Osteocyte (in vitro differentiated cells): ENCODE measurements at regions not wholly inside any gene's neighbourhood (a gene's known extent, or its start where the extent isn't known, plus 50 kb on each side); places are given as distances from the start of the nearest gene placed in this dataset.

Experiments
- DNase-seq: peaks from one replicate; pipeline ENCODE4 v3.0.0; 2021; ENCODE audit warnings: mixed read lengths; ENCODE audit not compliant: unreplicated experiment; ENCODE audit errors: extremely low spot score
- H3K27ac Mint-ChIP-seq: one replicate; pipeline ENCODE4 v1.8.0; 2021; ENCODE audit warnings: mild to moderate bottlenecking, mixed read lengths; ENCODE audit not compliant: unreplicated experiment
- H3K27me3 Mint-ChIP-seq: one replicate; pipeline ENCODE4 v1.8.0; 2021; ENCODE audit warnings: mixed read lengths; ENCODE audit not compliant: unreplicated experiment
- H3K36me3 Mint-ChIP-seq: one replicate; pipeline ENCODE4 v1.8.0; 2021; ENCODE audit warnings: mixed read lengths; ENCODE audit not compliant: unreplicated experiment
- H3K4me1 Mint-ChIP-seq: one replicate; pipeline ENCODE4 v1.8.0; 2021; ENCODE audit warnings: mixed read lengths; ENCODE audit not compliant: unreplicated experiment
- H3K4me3 Mint-ChIP-seq: one replicate; pipeline ENCODE4 v1.8.0; 2021; ENCODE audit warnings: mild to moderate bottlenecking, moderate library complexity, mixed read lengths; ENCODE audit not compliant: unreplicated experiment
- H3K9me3 Mint-ChIP-seq: one replicate; pipeline ENCODE4 v1.8.0; 2021; ENCODE audit warnings: mixed read lengths; ENCODE audit not compliant: unreplicated experiment
- TF ChIP-seq, protein P1 (sequence below): fragments of 200-600 bp; sonication (generic); IDR thresholded peaks from 2 replicates; pipeline ENCODE4 v1.5.0; 2021; ENCODE audit warnings: antibody characterized with exemption, mild to moderate bottlenecking, moderate library complexity

GRCh38 chr4:102430461-102430910 lies 70.7 kb upstream of the NFKB1 start:
- H3K36me3 Mint-ChIP-seq: no peaks in the 10 kb centered on the region
- H3K27ac Mint-ChIP-seq: peak overlapping the region; percentile 93
- no peak for DNase-seq
- H3K4me3 Mint-ChIP-seq: peak overlapping the region; percentile 94
- H3K9me3 Mint-ChIP-seq: peaks cover 5% of the 10 kb centered on the region
- peaks cover 14% of the 10 kb centered on the region for H3K4me1 Mint-ChIP-seq
- no peaks in the 10 kb centered on the region for H3K27me3 Mint-ChIP-seq
- TF ChIP-seq, protein P1, sequence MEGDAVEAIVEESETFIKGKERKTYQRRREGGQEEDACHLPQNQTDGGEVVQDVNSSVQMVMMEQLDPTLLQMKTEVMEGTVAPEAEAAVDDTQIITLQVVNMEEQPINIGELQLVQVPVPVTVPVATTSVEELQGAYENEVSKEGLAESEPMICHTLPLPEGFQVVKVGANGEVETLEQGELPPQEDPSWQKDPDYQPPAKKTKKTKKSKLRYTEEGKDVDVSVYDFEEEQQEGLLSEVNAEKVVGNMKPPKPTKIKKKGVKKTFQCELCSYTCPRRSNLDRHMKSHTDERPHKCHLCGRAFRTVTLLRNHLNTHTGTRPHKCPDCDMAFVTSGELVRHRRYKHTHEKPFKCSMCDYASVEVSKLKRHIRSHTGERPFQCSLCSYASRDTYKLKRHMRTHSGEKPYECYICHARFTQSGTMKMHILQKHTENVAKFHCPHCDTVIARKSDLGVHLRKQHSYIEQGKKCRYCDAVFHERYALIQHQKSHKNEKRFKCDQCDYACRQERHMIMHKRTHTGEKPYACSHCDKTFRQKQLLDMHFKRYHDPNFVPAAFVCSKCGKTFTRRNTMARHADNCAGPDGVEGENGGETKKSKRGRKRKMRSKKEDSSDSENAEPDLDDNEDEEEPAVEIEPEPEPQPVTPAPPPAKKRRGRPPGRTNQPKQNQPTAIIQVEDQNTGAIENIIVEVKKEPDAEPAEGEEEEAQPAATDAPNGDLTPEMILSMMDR: no peak

DNA sequence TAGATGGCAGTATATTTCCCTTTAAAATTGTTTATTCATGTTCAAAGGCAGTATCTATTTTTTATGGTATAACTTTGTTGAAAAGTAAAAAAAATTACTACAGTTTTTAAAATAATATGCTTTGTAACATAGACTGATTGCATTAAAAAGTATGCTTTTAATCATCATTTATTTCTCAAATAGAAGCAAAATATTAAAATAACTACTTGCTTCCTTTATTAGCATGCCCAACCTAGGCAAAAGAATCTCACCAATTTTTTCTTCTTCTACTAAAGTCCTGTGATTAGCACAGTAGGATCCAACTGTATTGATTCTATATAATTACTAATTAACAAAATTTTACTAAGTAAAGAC lies 69.6 kb upstream of the NFKB1 start:
- no peak for DNase-seq
- Mint-ChIP-seq H3K4me1 (peaks cover 14% of the 10 kb centered on the region), H3K36me3 (no peaks in the 10 kb centered on the region), H3K9me3 (peaks cover 5% of the 10 kb centered on the region), H3K27me3 (no peaks in the 10 kb centered on the region), H3K27ac (no peak overlapping the region), H3K4me3 (peak overlapping the region; percentile 94)
- TF ChIP-seq, protein P1: no peak

DNA sequence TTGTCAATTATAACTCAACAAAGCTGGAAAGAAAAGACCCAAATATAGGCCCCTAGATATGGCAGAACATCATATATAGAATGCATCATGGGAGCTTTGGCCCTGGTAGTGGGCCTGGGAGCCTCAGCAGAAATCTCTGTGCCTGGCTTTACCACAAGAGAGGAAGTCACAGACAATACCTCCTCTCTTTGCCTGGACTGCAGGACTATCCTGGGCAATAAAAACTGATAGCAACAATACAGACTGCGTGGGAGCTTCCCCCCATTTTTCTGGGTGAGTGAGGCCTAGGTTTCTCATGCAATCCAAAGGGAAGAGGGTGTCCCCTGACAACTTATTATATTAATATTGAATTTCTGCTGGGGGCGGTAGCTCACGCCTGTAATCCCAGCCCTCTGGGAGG lies 64.0 kb upstream of the NFKB1 start:
- peaks cover 17% of the 10 kb centered on the region for H3K4me1 Mint-ChIP-seq
- H3K27ac Mint-ChIP-seq: no peak overlapping the region

GRCh38 chr4:102438396-102439235 lies 62.5 kb upstream of the NFKB1 start:
- H3K27me3 Mint-ChIP-seq: no peaks in the 10 kb centered on the region
- H3K9me3 Mint-ChIP-seq: peaks cover 5% of the 10 kb centered on the region
- H3K4me1 Mint-ChIP-seq: peaks cover 17% of the 10 kb centered on the region
- no peaks in the 10 kb centered on the region for H3K36me3 Mint-ChIP-seq
- H3K27ac Mint-ChIP-seq: peak overlapping the region; percentile 94
- H3K4me3 Mint-ChIP-seq: no peak overlapping the region
- TF ChIP-seq, protein P1: no peak
- no peak for DNase-seq

More for the DNA sequence above, 64.0 kb upstream of the NFKB1 start:
- no peak overlapping the region for H3K4me3 Mint-ChIP-seq
- no peaks in the 10 kb centered on the region for H3K27me3 Mint-ChIP-seq
- DNase-seq: no peak
- H3K36me3 Mint-ChIP-seq: no peaks in the 10 kb centered on the region
- TF ChIP-seq, protein P1: no peak
- H3K9me3 Mint-ChIP-seq: peaks cover 5% of the 10 kb centered on the region

DNA sequence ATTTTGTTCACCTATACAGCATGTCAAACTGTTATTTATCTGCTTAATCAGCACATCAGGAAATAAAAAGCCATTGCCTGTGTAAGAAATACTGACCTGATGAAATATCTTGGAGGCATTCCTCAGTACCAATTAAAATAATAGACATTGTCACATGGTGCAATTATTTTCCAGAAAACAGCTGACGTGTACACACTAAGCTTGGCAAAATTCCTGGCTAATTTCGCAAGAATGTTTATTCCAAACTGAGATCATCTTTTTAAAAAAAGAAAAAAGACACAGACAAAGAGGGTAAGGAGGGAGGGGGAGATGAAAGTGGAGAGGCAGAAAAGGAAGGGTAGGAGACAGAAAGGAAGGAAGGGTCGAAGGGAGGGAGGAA lies 61.9 kb upstream of the NFKB1 start:
- H3K4me1 Mint-ChIP-seq: peaks cover 17% of the 10 kb centered on the region
- peak overlapping the region; percentile 94 for H3K27ac Mint-ChIP-seq
- DNase-seq: no peak
- H3K27me3 Mint-ChIP-seq: peaks cover 2% of the 10 kb centered on the region
- TF ChIP-seq, protein P1: no peak
- H3K9me3 Mint-ChIP-seq: peaks cover 5% of the 10 kb centered on the region
- H3K36me3 Mint-ChIP-seq: no peaks in the 10 kb centered on the region
- no peak overlapping the region for H3K4me3 Mint-ChIP-seq
